Stimulated activated CD8-positive, alpha-beta memory T cell treated with anti-CD3 and anti-CD28 coated beads, Interleukin-15, amount 100 ng/mL, for 24 hours (primary cell): ENCODE measurements at regions not wholly inside any gene's neighbourhood (a gene's known extent, or its start where the extent isn't known, plus 50 kb on each side); places are given as distances from the start of the nearest gene placed in this dataset.
"Not testable (repeated sequence)": the region's sequence is repeated elsewhere in the genome, so short reads cannot be mapped to it uniquely, and the experiment has no call there.

Source experiments
- DNase-seq: peaks from one replicate; pipeline ENCODE4 v3.0.0-alpha.2; 2020; ENCODE audit warnings: low read depth

GRCh38 chr2:16242906-16243305 lies 302.6 kb downstream of the MYCN start:
- no peak for DNase-seq

- DNase-seq: no peak
These were observed 301.1 kb downstream of the MYCN start for GRCh38 chr2:16241166-16242160.

GRCh38 chr2:16240402-16240801 lies 300.1 kb downstream of the MYCN start:
- no peak for DNase-seq

GRCh38 chr2:16239296-16239850 lies 299.0 kb downstream of the MYCN start:
- DNase-seq: no peak

GRCh38 chr2:16238786-16239185 lies 298.4 kb downstream of the MYCN start:
- no peak for DNase-seq

- DNase-seq: no peak
These were observed 297.8 kb downstream of the MYCN start for GRCh38 chr2:16238001-16238761.

- DNase-seq: no peak
These were observed 295.4 kb downstream of the MYCN start for GRCh38 chr2:16235747-16236146.

GRCh38 chr2:16235291-16235690 lies 294.9 kb downstream of the MYCN start:
- DNase-seq: not testable (repeated sequence)

GRCh38 chr2:16228951-16229350 lies 288.6 kb downstream of the MYCN start:
- DNase-seq: no peak

GRCh38 chr2:16228471-16228870 lies 288.1 kb downstream of the MYCN start:
- no peak for DNase-seq

- no peak for DNase-seq
These were observed 287.6 kb downstream of the MYCN start for GRCh38 chr2:16227811-16228462.

GRCh38 chr2:16226943-16227664 lies 286.8 kb downstream of the MYCN start:
- no peak for DNase-seq

- DNase-seq: no peak
These were observed 286.0 kb downstream of the MYCN start for GRCh38 chr2:16226381-16226780.

- no peak for DNase-seq
These were observed 285.2 kb downstream of the MYCN start for GRCh38 chr2:16225545-16225944.

GRCh38 chr2:16225071-16225470 lies 284.7 kb downstream of the MYCN start:
- no peak for DNase-seq

GRCh38 chr2:16224298-16225045 lies 284.1 kb downstream of the MYCN start:
- DNase-seq: no peak

- no peak for DNase-seq
These were observed 283.5 kb downstream of the MYCN start for GRCh38 chr2:16223841-16224177.

GRCh38 chr2:16223161-16223840 lies 283.0 kb downstream of the MYCN start:
- no peak for DNase-seq

GRCh38 chr2:16222326-16222725 lies 282.0 kb downstream of the MYCN start:
- no peak for DNase-seq

- DNase-seq: no peak
These were observed 281.2 kb downstream of the MYCN start for GRCh38 chr2:16221461-16222010.
